K562 (cell line): ENCODE measurements at regions not wholly inside any gene's neighbourhood (a gene's known extent, or its start where the extent isn't known, plus 50 kb on each side); places are given as distances from the start of the nearest gene placed in this dataset.

Experiments
- POLR2A ChIP-seq: fragments of 450-650 bp; conservative IDR thresholded peaks from 2 replicates; pipeline ENCODE4 v1.6.1; 2016
- SMC3 ChIP-seq: conservative IDR thresholded peaks from 2 replicates; pipeline ENCODE4 v1.6.1; 2011; ENCODE audit warnings: low read depth, low read length, improper control_type of control experiment; ENCODE audit not compliant: insufficient read depth

GRCh38 chr7:106420736-106421135, 136.0 kb upstream of the NAMPT start:
- TF ChIP-seq SMC3 = no peak
- no peak for TF ChIP-seq POLR2A
